NCI-H460 (cell line): ENCODE measurements at regions not wholly inside any gene's neighbourhood (a gene's known extent, or its start where the extent isn't known, plus 50 kb on each side); places are given as distances from the start of the nearest gene placed in this dataset.

Experiments used
- DNase-seq: peaks from one replicate; pipeline ENCODE4 v3.0.0-alpha.2; 2016; ENCODE audit warnings: low read depth; ENCODE audit errors: extremely low read depth

DNA sequence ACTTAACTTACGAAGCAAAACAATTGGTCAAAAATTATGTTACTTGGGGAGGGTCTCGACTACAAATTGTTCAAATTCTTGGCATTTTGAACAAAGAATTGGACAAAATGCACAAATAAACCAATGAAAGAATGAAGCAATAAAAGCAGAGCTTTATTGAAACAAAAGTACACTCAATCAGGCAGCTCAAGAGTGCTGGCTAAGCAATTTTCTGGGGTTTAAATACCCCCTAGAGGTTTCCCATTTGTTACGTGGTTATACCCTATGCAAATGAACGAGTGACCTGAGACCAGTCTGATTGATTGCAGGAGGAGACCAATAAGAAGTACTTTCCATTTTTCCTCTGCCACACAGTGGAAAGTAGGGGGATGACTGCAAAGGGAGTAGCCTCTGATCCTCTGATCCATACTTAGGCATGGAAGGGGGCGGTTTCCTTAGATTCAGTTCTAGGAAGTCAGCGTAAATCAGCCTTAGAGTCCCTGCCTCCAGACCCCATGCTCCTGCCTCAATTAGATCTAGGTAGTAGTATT is 228.6 kb downstream of the EFNB2 start:
- DNase-seq: no peak

DNA sequence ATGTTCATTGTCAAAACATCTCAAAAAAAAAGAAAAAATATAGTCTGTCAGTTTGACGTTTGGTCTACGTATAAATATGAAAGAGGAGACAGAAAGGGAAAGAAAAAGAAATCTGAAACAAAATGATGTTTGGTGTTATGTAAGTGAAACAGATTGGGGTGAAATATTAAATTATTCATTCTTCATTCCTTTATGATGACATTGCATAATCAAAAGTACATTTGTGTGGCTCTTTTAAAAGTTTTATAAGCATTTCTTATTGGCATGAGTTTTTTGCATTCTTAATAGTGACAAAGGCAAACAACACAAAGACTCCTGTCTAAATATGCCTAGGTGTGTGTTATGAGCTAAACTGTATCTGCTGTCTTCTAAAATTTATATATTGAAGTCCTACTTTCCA is 232.6 kb downstream of the EFNB2 start:
- DNase-seq: no peak

DNA sequence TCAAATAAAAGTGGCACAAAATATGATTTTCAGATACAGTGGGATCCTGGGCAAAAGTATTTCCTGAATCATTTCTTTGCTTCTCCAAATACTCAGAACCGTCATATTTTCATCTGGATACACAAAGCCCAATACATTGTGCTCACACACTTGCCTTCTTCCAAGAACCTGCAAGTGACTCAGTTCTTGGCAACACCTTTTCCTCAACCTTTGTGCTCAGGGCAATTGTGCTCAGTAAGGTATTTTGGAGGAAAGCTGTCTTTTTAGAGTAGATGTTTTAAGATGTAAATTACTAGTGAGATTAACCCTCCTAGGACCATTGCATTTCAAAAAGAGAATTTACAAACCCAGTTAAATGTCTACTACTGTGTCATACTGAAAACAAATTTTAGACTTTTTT is 233.5 kb downstream of the EFNB2 start:
- DNase-seq: no peak

DNA sequence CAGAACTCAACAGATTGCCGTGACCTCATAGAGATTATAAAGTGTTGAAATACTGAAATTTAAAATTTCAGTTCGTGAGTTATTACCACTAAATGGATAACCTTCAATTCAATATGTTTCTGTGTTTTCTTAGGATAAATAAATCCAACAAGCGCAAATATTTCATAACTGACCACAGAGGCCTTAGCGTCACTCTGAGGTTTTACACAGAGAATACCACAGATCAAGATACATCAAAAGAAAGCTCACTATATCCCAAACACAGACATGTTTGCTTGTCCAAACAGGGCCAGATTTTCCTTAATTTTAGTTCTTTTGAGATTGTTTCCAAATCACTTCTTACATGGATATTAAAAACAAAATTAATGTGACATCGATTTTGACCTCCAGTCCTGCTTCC is 235.8 kb downstream of the EFNB2 start:
- DNase-seq: no peak

DNA sequence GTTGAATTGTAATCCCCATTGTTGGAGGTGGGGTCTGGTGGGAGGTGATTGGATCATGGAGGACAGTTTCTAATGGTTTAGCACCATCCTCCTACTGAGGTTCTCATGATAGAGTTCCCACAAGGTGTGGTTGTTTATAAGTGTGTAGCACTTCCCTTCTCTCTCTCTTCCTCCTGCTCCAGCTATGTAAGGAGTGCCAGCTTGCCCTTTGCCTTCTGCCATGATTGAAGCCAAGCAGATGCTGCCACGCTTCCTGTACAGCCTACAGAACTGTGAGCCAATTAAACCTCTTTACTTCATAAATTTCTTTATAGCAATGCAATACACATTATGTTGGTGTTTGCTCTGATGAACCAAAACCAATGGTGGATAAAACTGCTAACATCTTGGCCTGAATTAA is 238.2 kb downstream of the EFNB2 start:
- DNase-seq: no peak

DNA sequence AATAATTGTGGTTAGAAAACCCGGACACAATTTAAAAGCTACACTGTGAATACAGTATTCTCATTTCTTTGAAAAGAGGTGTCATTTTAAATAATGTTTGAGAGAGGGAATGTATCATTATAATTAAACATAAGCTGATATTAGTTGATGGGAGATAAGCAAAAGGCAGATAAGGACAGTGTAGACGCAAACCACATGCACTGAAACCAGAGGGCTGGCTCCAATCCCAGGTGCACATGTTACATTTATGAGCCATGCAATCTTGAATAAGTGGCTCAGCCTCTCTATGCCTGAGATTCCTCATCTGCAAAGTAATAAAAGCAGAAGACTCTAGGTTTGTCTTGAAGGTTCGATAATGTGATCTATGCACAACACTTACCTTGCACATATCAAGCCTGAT is 238.7 kb downstream of the EFNB2 start:
- DNase-seq: no peak

DNA sequence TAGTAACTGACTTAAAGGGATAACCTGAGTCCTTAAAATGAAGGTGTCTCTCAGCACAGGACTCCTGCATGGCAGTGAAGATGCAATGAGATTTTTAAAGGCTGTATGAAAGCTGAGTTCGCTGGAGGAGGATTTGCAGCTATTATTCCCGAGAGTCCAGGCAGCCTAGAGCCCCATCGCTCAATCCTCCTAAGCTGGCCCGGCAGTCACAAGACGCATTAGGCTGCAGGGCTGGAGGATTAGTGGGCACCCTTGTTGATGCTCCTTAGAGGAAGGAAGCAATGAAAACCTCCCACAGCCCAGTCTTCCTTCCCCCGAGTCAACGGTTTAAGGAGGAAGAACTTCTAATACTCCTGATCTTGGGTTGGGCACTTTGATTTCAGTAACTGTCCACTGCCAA is 239.5 kb downstream of the EFNB2 start:
- no peak for DNase-seq

DNA sequence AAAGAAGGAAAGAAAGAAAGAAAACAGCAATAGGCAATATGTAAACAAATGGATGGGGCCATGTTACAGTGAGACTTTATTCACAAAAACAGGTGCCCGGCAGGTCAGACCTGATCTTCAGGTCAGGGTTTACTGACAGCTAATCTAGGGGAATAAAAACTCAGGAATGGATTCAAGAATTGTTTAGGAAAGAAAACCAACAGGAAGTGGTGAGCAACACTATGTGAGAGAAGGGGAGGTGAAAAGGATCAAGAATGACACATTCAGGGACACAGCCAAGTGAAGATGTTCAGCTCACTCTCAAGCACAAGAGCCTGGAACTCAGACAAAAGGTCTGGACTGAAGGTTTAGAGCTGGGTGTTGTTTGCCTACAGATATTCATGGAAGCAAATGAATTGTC is 244.5 kb downstream of the EFNB2 start:
- no peak for DNase-seq

DNA sequence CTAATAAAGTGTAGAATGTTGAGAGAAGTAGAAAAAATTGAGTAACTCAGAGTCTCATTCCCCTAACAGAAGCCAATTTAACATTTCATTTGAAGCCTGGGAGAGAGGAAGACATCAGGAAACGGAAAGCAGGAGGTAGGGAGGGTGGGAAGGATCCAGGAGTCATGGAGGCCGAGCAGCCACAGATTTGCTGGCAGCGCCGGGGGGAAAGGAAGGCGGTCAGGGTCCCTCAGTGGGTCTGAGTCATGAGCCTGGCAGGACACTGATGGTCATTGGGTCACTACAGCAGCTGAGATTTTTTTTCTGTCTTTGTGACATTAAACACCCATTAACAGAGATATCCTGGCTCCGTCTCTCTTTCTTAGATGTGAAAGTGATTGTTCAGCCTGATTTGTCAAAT is 248.1 kb downstream of the EFNB2 start:
- no peak for DNase-seq

DNA sequence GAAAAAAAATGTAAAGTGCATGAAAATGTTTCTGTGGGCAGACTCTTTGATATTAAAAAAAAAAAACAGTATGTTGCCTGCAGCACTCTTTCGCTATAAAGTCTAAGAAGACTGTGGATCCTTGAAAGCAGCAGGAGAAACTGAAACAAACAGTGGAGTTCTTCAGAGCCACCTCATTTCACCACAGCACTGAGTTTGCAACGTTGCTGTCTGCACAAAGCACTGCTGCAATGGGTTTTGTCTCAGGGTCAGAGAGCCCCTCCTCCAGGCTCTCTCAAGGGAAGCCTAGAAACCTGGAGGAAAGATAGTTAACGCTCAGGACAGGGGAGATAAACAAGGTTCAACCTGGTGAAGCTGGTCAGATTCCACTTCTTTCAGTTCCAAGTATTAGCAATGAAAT is 248.7 kb downstream of the EFNB2 start:
- DNase-seq: no peak

DNA sequence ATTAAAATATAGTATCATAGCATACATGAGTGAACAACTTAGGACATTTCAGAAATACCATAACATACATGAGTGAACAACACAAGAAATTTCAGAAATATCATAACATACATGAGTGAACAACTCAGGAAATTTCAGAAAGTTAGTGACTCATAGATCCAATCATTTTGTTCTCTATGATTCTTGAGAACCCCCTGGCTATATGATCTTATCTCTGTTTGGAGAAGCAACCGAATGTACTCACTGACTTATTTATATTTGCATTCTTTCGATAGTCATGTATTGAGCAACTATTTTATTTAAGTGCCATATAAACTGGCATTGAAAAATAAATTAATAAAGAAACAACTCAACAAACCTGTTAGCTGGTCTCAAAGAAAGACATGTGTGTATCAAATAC is 251.1 kb downstream of the EFNB2 start:
- no peak for DNase-seq

DNA sequence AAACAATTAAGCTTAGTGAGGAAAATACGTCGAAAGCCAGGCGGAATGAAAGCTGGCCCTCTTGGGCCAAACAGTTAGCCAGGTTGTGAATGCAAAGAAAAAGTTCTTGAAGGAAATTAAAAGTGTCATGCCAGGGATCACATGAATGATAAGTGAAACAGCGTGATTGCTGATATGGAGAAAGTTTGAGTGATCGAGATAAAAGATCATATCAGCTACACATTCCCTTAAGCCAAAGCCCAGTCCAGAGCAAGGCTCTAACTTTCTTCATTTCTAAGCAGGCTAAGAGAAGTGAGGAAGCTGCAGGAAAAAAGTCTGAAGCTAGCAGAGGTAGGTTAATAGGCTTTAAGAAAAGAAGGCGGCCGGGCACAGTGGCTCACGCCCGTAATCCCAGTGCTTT is 254.0 kb downstream of the EFNB2 start:
- no peak for DNase-seq

DNA sequence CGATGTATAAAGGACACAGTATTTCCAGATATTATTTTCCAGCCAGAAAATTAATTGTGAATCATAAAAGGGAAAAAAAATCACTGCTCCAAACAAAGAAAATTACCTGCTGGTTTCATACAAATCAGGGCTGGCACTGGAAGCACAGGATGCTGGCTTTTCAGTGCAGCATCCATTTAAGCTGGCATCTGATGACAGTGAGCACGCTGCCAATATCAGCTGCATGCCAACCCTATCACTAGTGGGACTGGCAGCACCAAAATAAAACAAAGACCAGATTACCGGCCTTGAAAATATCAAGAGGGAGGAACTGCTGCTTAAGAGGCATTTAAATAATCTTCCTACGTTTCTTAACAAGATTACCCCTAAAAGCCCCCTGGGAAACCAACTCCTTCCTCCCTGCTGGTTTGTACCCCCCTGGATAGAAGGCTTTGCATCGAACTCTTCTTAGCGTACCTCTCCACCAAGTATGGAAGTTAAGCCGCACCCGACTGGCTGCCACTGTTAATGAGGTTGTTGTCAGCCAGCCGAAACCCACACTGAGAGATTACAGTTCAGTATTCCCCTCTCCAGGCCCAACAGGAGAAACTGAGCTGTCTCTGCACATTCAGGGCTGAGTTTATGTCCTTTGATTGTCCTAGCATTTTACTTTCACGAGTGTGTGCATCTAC is 257.8 kb downstream of the EFNB2 start:
- no peak for DNase-seq

DNA sequence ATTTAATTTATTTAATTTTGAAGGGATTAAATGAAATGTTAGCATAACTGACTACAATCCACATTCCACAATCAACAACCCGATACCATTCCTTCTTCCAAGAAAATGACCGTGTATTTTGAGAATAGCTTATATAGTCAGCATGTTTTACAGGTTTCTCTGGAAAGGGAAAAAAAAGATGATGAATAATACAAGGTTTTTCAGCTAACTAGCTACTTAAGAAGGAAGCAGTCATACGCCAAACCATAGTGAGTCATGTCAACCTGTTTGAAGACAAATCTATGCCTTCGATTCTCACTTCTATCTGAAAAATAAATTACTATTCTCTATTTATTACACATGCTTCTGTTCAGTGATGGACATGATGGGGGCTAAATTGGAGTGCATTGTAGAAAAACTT is 258.6 kb downstream of the EFNB2 start:
- no peak for DNase-seq

DNA sequence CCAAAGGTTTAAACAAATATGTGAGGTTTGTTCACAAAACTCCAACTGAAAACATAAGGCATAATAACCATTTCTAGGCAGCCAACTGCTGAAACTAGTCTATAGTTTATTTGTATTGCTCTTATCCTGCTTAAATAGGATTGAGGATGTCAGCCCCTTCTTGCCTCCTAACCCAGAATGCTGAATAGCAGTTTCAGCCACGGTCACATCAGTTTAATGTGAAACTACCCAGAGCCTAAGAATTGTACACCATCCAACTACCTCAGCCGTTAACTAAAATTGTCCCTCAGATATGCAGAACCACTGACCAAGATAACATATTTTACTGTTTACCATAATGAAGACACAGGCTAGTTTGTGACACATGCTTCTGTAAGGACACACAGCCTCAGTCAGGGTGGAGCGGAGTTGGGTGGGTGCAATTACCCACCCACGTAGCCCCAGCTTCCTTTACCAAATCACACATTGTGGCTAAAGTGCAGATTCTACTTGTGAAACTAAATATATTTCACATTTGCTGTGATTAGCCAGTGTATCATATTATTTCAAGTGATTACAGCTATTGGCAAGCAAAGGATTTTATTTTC is 259.9 kb downstream of the EFNB2 start:
- no peak for DNase-seq

DNA sequence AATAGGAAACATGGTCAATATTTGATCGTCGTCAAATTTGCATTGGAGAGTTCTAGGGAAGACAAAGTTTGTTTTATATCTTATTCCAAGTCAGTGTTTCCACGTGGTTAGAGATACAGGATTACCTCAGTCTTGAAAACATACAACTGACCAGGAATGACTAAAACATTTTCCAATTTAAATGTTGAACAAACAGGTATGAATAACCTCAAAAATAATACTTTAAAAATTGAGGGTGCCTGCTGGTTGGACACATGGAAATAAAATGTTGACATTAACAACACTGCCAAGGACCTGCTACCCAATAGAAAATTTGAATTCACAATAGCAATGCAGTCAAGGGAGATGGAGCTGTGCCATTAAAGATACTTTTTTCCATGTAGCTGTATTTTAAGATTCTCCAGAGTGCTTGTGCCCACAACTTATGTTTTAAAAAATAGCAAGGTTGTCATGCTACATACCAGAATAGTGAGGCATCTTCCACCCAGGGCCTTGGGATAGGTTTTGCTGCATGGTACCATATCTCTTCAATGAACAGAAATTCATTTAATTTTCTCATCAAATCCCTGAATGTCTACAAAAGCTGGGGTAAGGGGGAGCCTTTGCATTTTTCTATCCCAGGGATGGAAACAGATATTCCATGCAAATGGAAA is 260.8 kb downstream of the EFNB2 start:
- no peak for DNase-seq

DNA sequence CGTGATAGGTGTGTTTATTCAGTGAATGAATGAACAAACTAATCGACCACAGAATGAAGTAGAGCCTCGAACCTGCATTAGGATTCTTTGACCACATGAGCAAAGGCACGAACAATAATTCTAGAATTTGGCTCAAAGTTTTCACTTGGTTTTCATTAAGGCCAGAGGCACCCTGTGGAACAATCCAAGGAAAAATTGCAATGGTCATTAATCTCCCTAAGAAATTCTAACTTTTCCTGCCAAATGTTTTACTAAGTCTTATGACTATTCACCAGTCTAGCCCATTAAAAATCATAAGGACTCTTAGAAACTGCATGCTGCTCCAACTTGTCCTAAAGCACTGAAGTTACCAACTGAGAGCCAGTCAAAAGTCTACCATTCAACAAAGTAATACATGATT is 271.7 kb downstream of the EFNB2 start:
- DNase-seq: no peak

DNA sequence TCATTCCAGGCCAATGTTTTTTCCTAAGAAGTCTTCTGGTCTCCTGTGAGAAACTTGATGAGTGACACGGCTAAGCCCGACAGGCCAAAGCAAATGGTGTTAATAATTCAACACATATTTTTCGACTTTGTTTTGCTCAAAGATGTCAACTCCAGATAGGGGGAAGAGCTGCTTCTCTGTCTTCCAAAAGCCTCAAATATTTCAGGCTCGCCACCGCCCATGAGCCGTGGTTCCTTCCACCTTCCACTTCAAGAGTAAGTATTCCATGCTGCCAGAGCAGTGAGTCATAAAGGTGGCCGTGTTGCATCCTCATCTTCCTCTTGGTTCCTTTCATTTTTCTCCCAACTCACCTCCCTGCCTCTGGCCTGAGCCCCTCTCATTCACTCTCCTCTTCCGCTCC is 272.6 kb downstream of the EFNB2 start:
- no peak for DNase-seq

DNA sequence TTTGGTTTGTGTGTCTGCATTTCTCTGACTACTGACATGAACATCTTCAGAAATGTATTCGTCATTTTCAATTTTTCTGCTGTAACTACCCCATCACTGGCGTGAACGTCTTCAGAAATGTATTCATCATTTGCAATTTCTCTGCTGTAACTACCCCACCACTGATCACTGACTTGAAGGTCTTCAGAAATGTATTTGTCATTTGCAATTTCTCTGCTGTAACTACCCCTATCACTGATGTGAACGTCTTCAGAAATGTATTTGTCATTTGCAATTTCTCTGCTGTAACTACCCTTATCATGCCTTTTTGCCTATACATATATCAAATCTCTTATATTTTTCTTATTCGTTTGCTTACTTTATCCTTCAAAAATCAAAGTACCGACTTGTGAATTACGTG is 274.0 kb downstream of the EFNB2 start:
- no peak for DNase-seq

DNA sequence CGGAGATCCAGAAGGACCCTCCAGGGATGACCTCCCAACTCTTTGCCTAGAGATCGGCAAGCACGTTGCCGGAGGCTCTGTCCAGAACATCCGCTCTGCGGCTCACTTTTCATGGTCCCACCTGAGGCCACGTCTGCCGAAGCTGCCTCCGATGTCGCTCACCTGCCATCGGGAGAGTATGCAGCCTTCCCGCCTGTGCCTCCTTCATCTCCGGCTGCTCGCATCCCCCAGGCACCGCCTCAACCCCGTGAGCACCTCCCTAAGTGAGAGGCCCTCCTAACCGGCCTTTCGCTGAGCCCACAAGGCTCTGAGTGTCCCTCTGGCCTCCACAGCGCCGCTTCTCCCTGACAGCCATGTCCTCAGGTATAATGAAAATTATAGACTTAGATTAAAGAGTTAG is 275.1 kb downstream of the EFNB2 start:
- DNase-seq: no peak

DNA sequence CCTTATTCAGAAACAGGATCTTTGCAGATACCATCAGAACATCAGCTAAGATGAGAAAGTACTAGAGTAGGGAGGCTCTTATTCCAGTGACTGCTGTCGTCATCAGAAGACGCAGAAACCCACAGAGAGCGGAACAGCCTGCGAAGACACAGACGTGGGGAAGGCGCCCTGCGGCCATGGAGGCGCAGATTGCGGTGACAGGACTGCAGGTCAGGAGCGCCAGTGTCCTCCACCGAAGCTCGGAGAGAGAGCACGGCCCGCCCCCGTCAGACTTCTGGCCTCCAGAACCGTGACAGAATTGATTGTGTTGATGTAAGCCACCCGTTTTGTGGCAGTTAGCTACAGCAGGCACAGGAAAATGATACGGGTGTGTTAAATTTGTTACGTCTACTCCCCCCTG is 275.5 kb downstream of the EFNB2 start:
- no peak for DNase-seq

DNA sequence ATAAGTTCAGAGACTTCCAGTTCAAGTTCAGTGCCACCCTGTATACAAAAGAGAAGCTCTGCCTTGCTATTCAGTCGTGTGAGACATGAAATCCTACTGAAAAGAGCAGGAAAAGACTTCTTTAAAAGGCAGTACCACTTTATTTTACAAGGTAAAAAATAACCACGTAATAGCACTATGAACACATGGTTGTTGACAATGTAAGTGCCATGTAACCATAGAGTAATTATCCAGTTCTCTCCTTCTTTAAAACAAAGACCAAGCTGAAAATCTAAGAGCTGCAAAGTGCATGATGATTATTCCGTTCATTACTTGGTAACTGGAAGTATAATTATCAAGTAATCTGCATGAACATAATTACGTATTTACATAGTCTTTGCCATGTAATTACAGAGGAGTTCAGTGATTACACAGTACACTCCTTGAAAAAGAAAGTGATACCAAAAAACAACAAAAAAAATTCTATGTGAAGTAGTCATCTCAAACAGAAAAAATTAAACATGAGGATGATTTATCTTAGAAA is 288.7 kb downstream of the EFNB2 start:
- no peak for DNase-seq
